ENCODE measurements at regions not wholly inside any gene's neighbourhood (a gene's known extent, or its start where the extent isn't known, plus 50 kb on each side); places are given as distances from the start of the nearest gene placed in this dataset.
"Not testable (repeated sequence)": the region's sequence is repeated elsewhere in the genome, so short reads cannot be mapped to it uniquely, and the experiment has no call there.

GRCh38 chr15:95044745-95045417 is 813.5 kb downstream of the MCTP2 start:
- no peak overlapping the region for H3K27ac ChIP-seq (ENCODE audit: low read depth in 1 of 2, low read length in 2 of 2)
- peaks cover 2% of the 10 kb centered on the region for H3K9me3 ChIP-seq (ENCODE audit: control insufficient read depth, low read length)
- H3K4me3 ChIP-seq (ENCODE audit: low read length in 2 of 2), result no peak overlapping the region
- ATAC-seq (ENCODE audit: low FRiP score), result no peak
- WGBS, 2 donors, result 69 to 79% methylated on average over 8 of the region's 8 CpGs
- no peaks in the 10 kb centered on the region for H3K4me1 ChIP-seq (ENCODE audit: control insufficient read depth in 1 of 2, insufficient read depth in 2 of 2, low read length in 2 of 2)
- no peaks in the 10 kb centered on the region for H3K36me3 ChIP-seq (ENCODE audit: control insufficient read depth in 1 of 2, insufficient read depth in 2 of 2, low read length in 1 of 2)
- no peak for DNase-seq
- H3K27me3 ChIP-seq (ENCODE audit: control insufficient read depth in 1 of 2, insufficient read depth in 2 of 2, low read length in 1 of 2), result no peaks in the 10 kb centered on the region
- intact Hi-C loops (cut with DNase I), result loop anchor here in 1 of 2 donors (10.0 kb wide), 1 partner anchor 120 kb away; no protein-coding TSS in a partner anchor

- intact Hi-C loops (cut with DNase I), result no loop called here
- no peaks in the 10 kb centered on the region for H3K36me3 ChIP-seq (ENCODE audit: control insufficient read depth in 1 of 2, insufficient read depth in 2 of 2, low read length in 1 of 2)
- H3K4me3 ChIP-seq (ENCODE audit: low read length in 2 of 2), result no peak overlapping the region
- no peaks in the 10 kb centered on the region for H3K4me1 ChIP-seq (ENCODE audit: control insufficient read depth in 1 of 2, insufficient read depth in 2 of 2, low read length in 2 of 2)
- WGBS, 2 donors, result 50 to 69% methylated on average over 2 of the region's 2 CpGs
- peaks cover 2% of the 10 kb centered on the region for H3K9me3 ChIP-seq (ENCODE audit: control insufficient read depth, low read length)
- no peak for ATAC-seq (ENCODE audit: low FRiP score)
- no peak overlapping the region for H3K27ac ChIP-seq (ENCODE audit: low read depth in 1 of 2, low read length in 2 of 2)
- H3K27me3 ChIP-seq (ENCODE audit: control insufficient read depth in 1 of 2, insufficient read depth in 2 of 2, low read length in 1 of 2), result no peaks in the 10 kb centered on the region
- DNase-seq, result no peak
These were observed 820.5 kb downstream of the MCTP2 start for GRCh38 chr15:95051861-95052260.

GRCh38 chr15:95059346-95059905 is 828.1 kb downstream of the MCTP2 start:
- DNase-seq (no peak), ATAC-seq (ENCODE audit: low FRiP score) (no peak)

GRCh38 chr15:95068701-95069521 is 837.5 kb downstream of the MCTP2 start:
- no peak for DNase-seq
- WGBS, 2 donors, result 50 to 52% methylated on average over 11 of the region's 11 CpGs
- intact Hi-C loops (cut with DNase I), result loop anchor here in 1 of 2 donors (10.0 kb wide), 1 partner anchor 96 kb away; no protein-coding TSS in a partner anchor
- H3K4me1 ChIP-seq (ENCODE audit: control insufficient read depth in 1 of 2, insufficient read depth in 2 of 2, low read length in 2 of 2), result peaks cover 3 to 4% of the 10 kb centered on the region in 2 donors
- no peaks in the 10 kb centered on the region for H3K9me3 ChIP-seq (ENCODE audit: control insufficient read depth, low read length)
- no peak for ATAC-seq (ENCODE audit: low FRiP score)
- H3K36me3 ChIP-seq (ENCODE audit: control insufficient read depth in 1 of 2, insufficient read depth in 2 of 2, low read length in 1 of 2), result no peaks in the 10 kb centered on the region
- no peaks in the 10 kb centered on the region for H3K27me3 ChIP-seq (ENCODE audit: control insufficient read depth in 1 of 2, insufficient read depth in 2 of 2, low read length in 1 of 2)
- H3K27ac ChIP-seq (ENCODE audit: low read depth in 1 of 2, low read length in 2 of 2), result peak overlapping the region in 1 of 2 donors; percentile 81
- no peak overlapping the region for H3K4me3 ChIP-seq (ENCODE audit: low read length in 2 of 2)

More at GRCh38 chr15:95059346-95059905, 828.1 kb downstream of the MCTP2 start:
- Histone ChIP-seq H3K9me3 (ENCODE audit: control insufficient read depth, low read length) (peaks cover 1% of the 10 kb centered on the region), H3K4me1 (ENCODE audit: control insufficient read depth in 1 of 2, insufficient read depth in 2 of 2, low read length in 2 of 2) (no peaks in the 10 kb centered on the region), H3K4me3 (ENCODE audit: low read length in 2 of 2) (no peak overlapping the region), H3K27ac (ENCODE audit: low read depth in 1 of 2, low read length in 2 of 2) (no peak overlapping the region), H3K27me3 (ENCODE audit: control insufficient read depth in 1 of 2, insufficient read depth in 2 of 2, low read length in 1 of 2) (no peaks in the 10 kb centered on the region), H3K36me3 (ENCODE audit: control insufficient read depth in 1 of 2, insufficient read depth in 2 of 2, low read length in 1 of 2) (no peaks in the 10 kb centered on the region)
- 88 to 98% methylated on average over 3 to 4 of the region's 4 CpGs for WGBS, 2 donors
- intact Hi-C loops (cut with DNase I), result no loop called here

- Histone ChIP-seq H3K36me3 (ENCODE audit: control insufficient read depth in 1 of 2, insufficient read depth in 2 of 2, low read length in 1 of 2) (no peaks in the 10 kb centered on the region), H3K4me1 (ENCODE audit: control insufficient read depth in 1 of 2, insufficient read depth in 2 of 2, low read length in 2 of 2) (peaks cover 4% of the 10 kb centered on the region in 2 donors), H3K27ac (ENCODE audit: low read depth in 1 of 2, low read length in 2 of 2) (no peak overlapping the region), H3K4me3 (ENCODE audit: low read length in 2 of 2) (no peak overlapping the region), H3K27me3 (ENCODE audit: control insufficient read depth in 1 of 2, insufficient read depth in 2 of 2, low read length in 1 of 2) (no peaks in the 10 kb centered on the region), H3K9me3 (ENCODE audit: control insufficient read depth, low read length) (no peaks in the 10 kb centered on the region)
- ATAC-seq (ENCODE audit: low FRiP score), result no peak
- WGBS, 2 donors, result 70 to 88% methylated on average over 13 of the region's 13 CpGs
- DNase-seq, result no peak
- intact Hi-C loops (cut with DNase I), result no loop called here
These were observed 844.7 kb downstream of the MCTP2 start for GRCh38 chr15:95075792-95076677.

GRCh38 chr15:95076678-95076990 is 845.3 kb downstream of the MCTP2 start:
- peaks cover 2 to 4% of the 10 kb centered on the region in 2 donors for H3K4me1 ChIP-seq (ENCODE audit: control insufficient read depth in 1 of 2, insufficient read depth in 2 of 2, low read length in 2 of 2)
- H3K27me3 ChIP-seq (ENCODE audit: control insufficient read depth in 1 of 2, insufficient read depth in 2 of 2, low read length in 1 of 2), result no peaks in the 10 kb centered on the region
- no peak overlapping the region for H3K27ac ChIP-seq (ENCODE audit: low read depth in 1 of 2, low read length in 2 of 2)
- H3K9me3 ChIP-seq (ENCODE audit: control insufficient read depth, low read length), result no peaks in the 10 kb centered on the region
- DNase-seq, result no peak
- no peaks in the 10 kb centered on the region for H3K36me3 ChIP-seq (ENCODE audit: control insufficient read depth in 1 of 2, insufficient read depth in 2 of 2, low read length in 1 of 2)
- intact Hi-C loops (cut with DNase I), result no loop called here
- no peak overlapping the region for H3K4me3 ChIP-seq (ENCODE audit: low read length in 2 of 2)
- no peak for ATAC-seq (ENCODE audit: low FRiP score)

GRCh38 chr15:95078003-95078402 is 846.6 kb downstream of the MCTP2 start:
- ATAC-seq (ENCODE audit: low FRiP score) (no peak), DNase-seq (no peak)
- no peaks in the 10 kb centered on the region for H3K9me3 ChIP-seq (ENCODE audit: control insufficient read depth, low read length)
- WGBS, 2 donors, result 2 to 7% methylated on average over 2 of the region's 2 CpGs
- no peak overlapping the region for H3K27ac ChIP-seq (ENCODE audit: low read depth in 1 of 2, low read length in 2 of 2)
- H3K4me1 ChIP-seq (ENCODE audit: control insufficient read depth in 1 of 2, insufficient read depth in 2 of 2, low read length in 2 of 2), result peaks cover 2 to 4% of the 10 kb centered on the region in 2 donors
- intact Hi-C loops (cut with DNase I), result no loop called here
- H3K4me3 ChIP-seq (ENCODE audit: low read length in 2 of 2), result no peak overlapping the region
- H3K36me3 ChIP-seq (ENCODE audit: control insufficient read depth in 1 of 2, insufficient read depth in 2 of 2, low read length in 1 of 2), result no peaks in the 10 kb centered on the region
- no peaks in the 10 kb centered on the region for H3K27me3 ChIP-seq (ENCODE audit: control insufficient read depth in 1 of 2, insufficient read depth in 2 of 2, low read length in 1 of 2)

GRCh38 chr15:95080228-95080627 is 848.9 kb downstream of the MCTP2 start:
- H3K4me1 ChIP-seq (ENCODE audit: control insufficient read depth in 1 of 2, insufficient read depth in 2 of 2, low read length in 2 of 2); H3K36me3 ChIP-seq (ENCODE audit: control insufficient read depth in 1 of 2, insufficient read depth in 2 of 2, low read length in 1 of 2); H3K27me3 ChIP-seq (ENCODE audit: control insufficient read depth in 1 of 2, insufficient read depth in 2 of 2, low read length in 1 of 2); intact Hi-C loops (cut with DNase I); ATAC-seq (ENCODE audit: low FRiP score); H3K4me3 ChIP-seq (ENCODE audit: low read length in 2 of 2); DNase-seq; H3K9me3 ChIP-seq (ENCODE audit: control insufficient read depth, low read length); H3K27ac ChIP-seq (ENCODE audit: low read depth in 1 of 2, low read length in 2 of 2): not testable (repeated sequence)
- 4 to 7% methylated on average over 1 of the region's 1 CpG for WGBS, 2 donors

Measured in aorta (tissue), 5 donors.